OCI-LY7 (cell line): ENCODE measurements at regions not wholly inside any gene's neighbourhood (a gene's known extent, or its start where the extent isn't known, plus 50 kb on each side); places are given as distances from the start of the nearest gene placed in this dataset.
A peak's percentile ranks its signal among the peaks of the same experiment; 100 is the strongest.

ENCODE experiments used
- BruUV-seq: library from RNA; stranded (reverse); fragments of 400-500 nt; replicated peaks from 2 replicates; lab custom pipeline; 2021; lab: Mats Ljungman, UMichigan
- CTCF ChIA-PET: fragments of 300-600 bp; sonication (Branson Sonifier 250); formaldehyde crosslinking; loops from one replicate; lab custom pipeline; 2022; ENCODE audit warnings: antibody characterized with exemption; ENCODE audit not compliant: unreplicated experiment; lab: Charles Lee
- POLR2A ChIA-PET: fragments of 300-600 bp; sonication (Branson Sonifier 250); formaldehyde crosslinking; loops from one replicate; lab custom pipeline; 2022; ENCODE audit warnings: antibody characterized with exemption; lab: Charles Lee
- DNase-seq: peaks from one replicate; pipeline ENCODE4 v3.0.0-alpha.2; 2015; ENCODE audit warnings: low spot score
- H2AFZ ChIP-seq: fragments of 200-600 bp; sonication (generic), shearing (Covaris generic); 2 replicates; pipeline ENCODE4 v1.6.1; 2014; ENCODE audit warnings: mild to moderate bottlenecking, antibody characterized with exemption, low read length, moderate library complexity
- H3K27ac ChIP-seq: fragments of 200-600 bp; sonication (generic); 2 replicates; pipeline ENCODE4 v1.5.1; 2014; ENCODE audit warnings: mixed run types, low read depth, mild to moderate bottlenecking, moderate library complexity, low read length, inconsistent platforms; ENCODE audit not compliant: poor library complexity, severe bottlenecking
- H3K36me3 ChIP-seq: fragments of 200-600 bp; sonication (generic); 2 replicates; pipeline ENCODE4 v1.6.1; 2014; ENCODE audit warnings: mild to moderate bottlenecking, antibody characterized with exemption, low read length, moderate library complexity, mixed read lengths; ENCODE audit not compliant: insufficient read depth
- H3K4me1 ChIP-seq: fragments of 200-600 bp; sonication (generic); 2 replicates; pipeline ENCODE4 v1.5.1; 2014; ENCODE audit warnings: mild to moderate bottlenecking, low read length; ENCODE audit not compliant: insufficient read depth, poor library complexity, severe bottlenecking
- H3K4me2 ChIP-seq: fragments of 200-600 bp; sonication (generic); 2 replicates; pipeline ENCODE4 v1.6.1; 2014; ENCODE audit warnings: mild to moderate bottlenecking, low read length
- H3K4me3 ChIP-seq: fragments of 200-600 bp; sonication (generic); 2 replicates; pipeline ENCODE4 v1.5.1; 2014; ENCODE audit warnings: mild to moderate bottlenecking, low read depth, low read length; ENCODE audit not compliant: poor library complexity, severe bottlenecking
- H3K79me2 ChIP-seq: fragments of 200-600 bp; sonication (generic); 2 replicates; pipeline ENCODE4 v1.6.1; 2016; ENCODE audit warnings: low read depth, mild to moderate bottlenecking, low read length, moderate library complexity, mixed read lengths; ENCODE audit not compliant: insufficient read depth
- H3K9me2 ChIP-seq: fragments of 200-600 bp; sonication (generic); 2 replicates; pipeline ENCODE4 v1.6.1; 2016; ENCODE audit warnings: mild to moderate bottlenecking, low read length, mixed read lengths; ENCODE audit not compliant: insufficient read depth
- H3K9me3 ChIP-seq: fragments of 200-600 bp; sonication (generic); 2 replicates; pipeline ENCODE4 v1.6.1; 2014; ENCODE audit warnings: mild to moderate bottlenecking, mixed run types, low read length, mixed read lengths
- H4K20me1 ChIP-seq: fragments of 200-600 bp; sonication (generic); 2 replicates; pipeline ENCODE4 v1.6.1; 2014; ENCODE audit warnings: mild to moderate bottlenecking, antibody characterized with exemption, low read length, moderate library complexity, mixed read lengths; ENCODE audit not compliant: insufficient read depth
- EZH2phosphoT487 ChIP-seq: fragments of 200-600 bp; sonication (generic); IDR thresholded peaks from 2 replicates; pipeline ENCODE4 v1.6.1; 2018; ENCODE audit warnings: low read depth, borderline replicate concordance, mild to moderate bottlenecking, mixed run types, antibody characterized with exemption, low read length, moderate library complexity, mixed read lengths
- intact Hi-C: fragments of 100-400 bp; cut with micrococcal nuclease; formaldehyde crosslinking; loops from one replicate; pipeline ENCODE4 v1.10.0; 2022; ENCODE audit not compliant: unreplicated experiment
- TF ChIP-seq, protein P1 (sequence below): fragments of 200-600 bp; sonication (generic); conservative IDR thresholded peaks from 2 replicates; pipeline ENCODE4 v1.5.1; 2014; ENCODE audit warnings: mild to moderate bottlenecking, antibody characterized with exemption, low read length, moderate library complexity, mixed read lengths

DNA sequence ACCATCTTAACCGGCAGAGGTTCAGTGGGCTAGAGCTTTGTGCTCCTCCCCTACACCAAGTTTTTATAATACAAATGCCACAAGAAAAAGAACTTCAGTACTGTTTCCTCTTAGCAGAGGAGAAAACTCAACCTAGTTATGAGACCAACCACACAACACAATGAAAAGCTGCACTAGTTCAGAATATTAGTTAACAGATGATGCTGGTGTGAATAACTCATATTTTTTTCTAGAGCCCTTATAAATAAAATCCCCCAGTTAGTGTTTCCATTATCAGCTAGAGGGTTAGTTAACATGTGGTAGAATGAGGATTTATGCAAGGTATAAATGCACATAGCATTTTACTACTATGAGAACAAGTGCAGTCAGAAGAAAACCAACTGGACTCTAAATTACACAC is 61.9 kb upstream of the AMN1 start:
- peaks cover 3% of the 10 kb centered on the region for H3K4me1 ChIP-seq
- TF ChIP-seq, protein P1, sequence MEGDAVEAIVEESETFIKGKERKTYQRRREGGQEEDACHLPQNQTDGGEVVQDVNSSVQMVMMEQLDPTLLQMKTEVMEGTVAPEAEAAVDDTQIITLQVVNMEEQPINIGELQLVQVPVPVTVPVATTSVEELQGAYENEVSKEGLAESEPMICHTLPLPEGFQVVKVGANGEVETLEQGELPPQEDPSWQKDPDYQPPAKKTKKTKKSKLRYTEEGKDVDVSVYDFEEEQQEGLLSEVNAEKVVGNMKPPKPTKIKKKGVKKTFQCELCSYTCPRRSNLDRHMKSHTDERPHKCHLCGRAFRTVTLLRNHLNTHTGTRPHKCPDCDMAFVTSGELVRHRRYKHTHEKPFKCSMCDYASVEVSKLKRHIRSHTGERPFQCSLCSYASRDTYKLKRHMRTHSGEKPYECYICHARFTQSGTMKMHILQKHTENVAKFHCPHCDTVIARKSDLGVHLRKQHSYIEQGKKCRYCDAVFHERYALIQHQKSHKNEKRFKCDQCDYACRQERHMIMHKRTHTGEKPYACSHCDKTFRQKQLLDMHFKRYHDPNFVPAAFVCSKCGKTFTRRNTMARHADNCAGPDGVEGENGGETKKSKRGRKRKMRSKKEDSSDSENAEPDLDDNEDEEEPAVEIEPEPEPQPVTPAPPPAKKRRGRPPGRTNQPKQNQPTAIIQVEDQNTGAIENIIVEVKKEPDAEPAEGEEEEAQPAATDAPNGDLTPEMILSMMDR, result no peak
- no peak for TF ChIP-seq EZH2phosphoT487
- DNase-seq, result no peak
- no TSS peak for BruUV-seq
- H3K4me2 ChIP-seq, result no peak overlapping the region
- H3K27ac ChIP-seq, result no peak overlapping the region
- CTCF ChIA-PET, result interaction anchor here (0.6 kb wide), 1 partner anchor 119 kb away, joined by 3 read pairs; no protein-coding TSS in a partner anchor
- no peaks in the 10 kb centered on the region for H3K79me2 ChIP-seq
- H4K20me1 ChIP-seq, result no peaks in the 10 kb centered on the region
- peak overlapping the region; percentile 41; the same call in 1 of the 2 replicates for H2AFZ ChIP-seq
- intact Hi-C loops, result no loop called here
- H3K9me3 ChIP-seq, result no peaks in the 10 kb centered on the region
- POLR2A ChIA-PET, result interaction anchor here (0.6 to 0.8 kb wide), 4 partner anchors 11 to 28 kb away, joined by 3 to 4 read pairs (median 3); no protein-coding TSS in a partner anchor
- no peaks in the 10 kb centered on the region for H3K36me3 ChIP-seq
- H3K4me3 ChIP-seq, result no peak overlapping the region
- H3K9me2 ChIP-seq, result no peaks in the 10 kb centered on the region

GRCh38 chr12:31785318-31785717 is 56.5 kb upstream of the AMN1 start:
- Histone ChIP-seq H3K4me2 (no peak overlapping the region), H3K9me2 (no peaks in the 10 kb centered on the region), H3K27ac (no peak overlapping the region), H3K4me1 (peaks cover 5% of the 10 kb centered on the region), H3K36me3 (no peaks in the 10 kb centered on the region), H3K9me3 (no peaks in the 10 kb centered on the region), H3K4me3 (no peak overlapping the region), H2AFZ (peak overlapping the region; percentile 59; the same call in 1 of the 2 replicates), H4K20me1 (no peaks in the 10 kb centered on the region), H3K79me2 (no peaks in the 10 kb centered on the region)
- ChIA-PET CTCF (no interaction called here), POLR2A (interaction anchor here (0.6 to 1.3 kb wide), 5 partner anchors 10 to 403 kb away, joined by 3 to 6 read pairs (median 4); no protein-coding TSS in a partner anchor)
- intact Hi-C loops, result no loop called here
- DNase-seq, result no peak
- BruUV-seq, result no TSS peak
- TF ChIP-seq EZH2phosphoT487, result no peak
- TF ChIP-seq, protein P1, result no peak

DNA sequence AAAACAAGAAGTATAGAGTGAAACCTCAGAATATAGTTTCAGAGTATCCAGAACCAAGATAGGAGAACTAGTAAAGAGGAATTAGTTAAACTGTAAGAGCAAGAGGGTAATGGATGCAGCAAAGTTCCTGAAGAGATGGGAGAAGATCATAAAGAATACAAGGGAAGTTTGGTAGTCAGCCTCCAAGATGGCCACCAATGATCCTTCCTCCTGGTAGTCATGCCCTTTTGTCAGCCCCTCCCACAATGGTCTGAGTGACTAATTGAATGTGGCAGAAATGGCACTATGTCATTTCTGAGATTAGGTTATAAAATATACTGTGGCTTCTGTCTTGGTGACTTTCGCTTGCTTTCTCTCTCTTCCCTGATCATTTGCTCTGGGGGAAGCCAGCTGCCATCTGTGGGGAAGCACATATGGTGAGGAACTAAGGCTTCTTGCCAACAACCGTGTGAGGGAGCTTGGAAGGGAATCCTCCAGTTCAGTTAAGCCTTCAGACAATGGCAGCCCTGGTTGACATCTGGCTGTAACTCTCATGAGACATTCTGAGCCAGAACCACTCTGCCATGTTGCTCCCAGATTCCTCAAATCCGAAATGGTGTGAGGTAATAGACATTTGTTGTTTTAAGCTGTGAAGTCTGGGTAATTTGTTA is 55.3 kb upstream of the AMN1 start:
- H3K27ac ChIP-seq, result no peak overlapping the region
- H3K9me2 ChIP-seq, result no peaks in the 10 kb centered on the region
- no peaks in the 10 kb centered on the region for H3K9me3 ChIP-seq
- no peaks in the 10 kb centered on the region for H4K20me1 ChIP-seq
- no peak overlapping the region for H3K4me3 ChIP-seq
- no peaks in the 10 kb centered on the region for H3K79me2 ChIP-seq
- peaks cover 5% of the 10 kb centered on the region for H3K4me1 ChIP-seq
- ChIA-PET CTCF (interaction anchor here (0.6 kb wide), 1 partner anchor 19 kb away, joined by 3 read pairs; no protein-coding TSS in a partner anchor), POLR2A (interaction anchor here (1.2 to 1.3 kb wide), 4 partner anchors 18 to 112 kb away, joined by 3 read pairs; no protein-coding TSS in a partner anchor)
- H2AFZ ChIP-seq, result peak overlapping the region; percentile 16; the same call in 1 of the 2 replicates
- TF ChIP-seq, protein P1, result no peak
- no peak for TF ChIP-seq EZH2phosphoT487
- no peak overlapping the region for H3K4me2 ChIP-seq
- DNase-seq, result no peak
- no peaks in the 10 kb centered on the region for H3K36me3 ChIP-seq
- intact Hi-C loops, result no loop called here
- no TSS peak for BruUV-seq
